ENCODE measurements at regions not wholly inside any gene's neighbourhood (a gene's known extent, or its start where the extent isn't known, plus 50 kb on each side); places are given as distances from the start of the nearest gene placed in this dataset.
"Not testable (repeated sequence)": the region's sequence is repeated elsewhere in the genome, so short reads cannot be mapped to it uniquely, and the experiment has no call there.

DNA sequence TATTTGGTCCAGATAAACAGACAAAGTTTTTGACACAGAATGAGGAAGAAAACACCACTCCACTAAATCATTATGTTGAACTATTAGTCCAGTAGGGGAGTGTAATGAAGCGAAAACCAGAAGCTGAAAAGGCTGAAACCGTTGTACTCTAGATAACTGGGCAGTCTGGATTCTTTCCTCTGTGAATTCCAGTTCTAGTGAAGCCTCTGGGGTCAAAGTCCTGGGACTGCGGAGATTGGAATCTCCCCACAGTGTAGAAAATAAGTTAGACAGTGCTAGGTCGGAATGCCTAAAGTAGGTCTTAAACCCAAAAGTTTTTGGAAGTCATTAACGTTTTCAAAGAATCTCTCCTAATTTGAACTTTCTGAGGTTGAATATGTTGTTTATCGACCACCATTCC is 1589.9 kb downstream of the REEP3 start:
- TF ChIP-seq CTCF (IDR thresholded peaks at IDR 0.05; ENCODE audit: insufficient read depth, low read length, poor library complexity, severe bottlenecking); EZH2phosphoT487 (conservative IDR thresholded peaks at IDR 0.05; ENCODE audit: low read length): not testable (repeated sequence)
